ENCODE measurements at regions not wholly inside any gene's neighbourhood (a gene's known extent, or its start where the extent isn't known, plus 50 kb on each side); places are given as distances from the start of the nearest gene placed in this dataset.

- Histone ChIP-seq H3K27me3 (ENCODE audit: control insufficient read depth in 1 of 2, insufficient read depth in 2 of 2, low read length in 2 of 2) (no peaks in the 10 kb centered on the region), H3K9me3 (ENCODE audit: control insufficient read depth in 2 of 2, insufficient read depth in 1 of 2, low read depth in 1 of 2, low read length in 1 of 2) (no peaks in the 10 kb centered on the region), H3K36me3 (ENCODE audit: control insufficient read depth in 2 of 2, insufficient read depth in 2 of 2, low read length in 1 of 2) (no peaks in the 10 kb centered on the region), H3K4me1 (ENCODE audit: control insufficient read depth in 2 of 2, insufficient read depth in 2 of 2, low read length in 1 of 2) (peaks cover 3 to 11% of the 10 kb centered on the region in 2 donors), H3K4me3 (ENCODE audit: low read depth in 1 of 2, low read length in 2 of 2) (no peak overlapping the region), H3K27ac (ENCODE audit: low read depth in 2 of 2, low read length in 1 of 2) (peak overlapping the region in 1 of 2 donors; percentile 19)
- 88 to 93% methylated on average over 10 of the region's 10 CpGs for WGBS, 2 donors
Measured at GRCh38 chr10:78407966-78408365, 374.3 kb downstream of the RPS24 start.

DNA sequence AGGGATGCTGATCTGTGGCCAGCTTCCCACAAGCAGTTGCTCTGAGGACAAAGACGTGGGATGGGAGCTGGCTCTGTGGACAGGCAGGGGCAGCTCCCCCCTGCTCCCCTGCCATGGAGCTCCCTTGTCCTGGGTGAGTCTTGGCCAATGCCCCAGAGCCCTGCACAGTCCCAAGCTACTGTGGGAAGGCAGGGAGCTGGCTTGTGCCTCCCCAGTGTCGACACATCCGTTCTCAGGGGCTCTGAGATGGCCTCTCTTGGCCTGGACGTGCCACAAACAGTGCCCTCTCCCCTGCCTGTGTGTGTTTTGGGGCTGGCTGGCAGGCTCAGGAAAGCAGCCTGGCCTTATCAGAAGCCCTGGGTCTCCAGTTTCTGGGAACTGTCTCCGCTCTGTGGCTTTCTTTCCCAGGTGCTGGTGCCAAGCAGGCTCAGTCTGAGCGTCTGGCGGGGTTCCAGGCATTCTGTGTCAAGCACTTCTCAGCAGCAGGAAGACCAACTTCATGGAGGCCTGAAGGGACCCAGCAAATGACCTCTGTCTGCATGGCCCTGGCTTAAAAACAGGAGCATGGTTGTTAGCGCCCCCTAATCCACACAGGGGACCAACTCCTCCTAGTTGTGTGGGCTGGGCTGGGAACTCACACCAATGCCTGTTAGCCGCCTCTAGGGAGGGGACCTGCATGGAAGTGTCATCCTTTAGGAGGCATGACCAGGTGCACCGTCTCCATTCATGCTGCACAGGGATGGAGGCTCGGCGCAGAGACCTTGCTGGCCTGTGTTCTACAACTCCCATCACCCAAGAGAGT is 375.2 kb downstream of the RPS24 start:
- Histone ChIP-seq H3K27ac (ENCODE audit: low read depth in 2 of 2, low read length in 1 of 2) (peak overlapping the region in 1 of 2 donors; percentile 19), H3K4me1 (ENCODE audit: control insufficient read depth in 2 of 2, insufficient read depth in 2 of 2, low read length in 1 of 2) (peaks cover 3 to 11% of the 10 kb centered on the region in 2 donors), H3K9me3 (ENCODE audit: control insufficient read depth in 2 of 2, insufficient read depth in 1 of 2, low read depth in 1 of 2, low read length in 1 of 2) (no peaks in the 10 kb centered on the region), H3K36me3 (ENCODE audit: control insufficient read depth in 2 of 2, insufficient read depth in 2 of 2, low read length in 1 of 2) (no peaks in the 10 kb centered on the region), H3K27me3 (ENCODE audit: control insufficient read depth in 1 of 2, insufficient read depth in 2 of 2, low read length in 2 of 2) (no peaks in the 10 kb centered on the region), H3K4me3 (ENCODE audit: low read depth in 1 of 2, low read length in 2 of 2) (no peak overlapping the region)
- WGBS, 2 donors, result 55 to 57% methylated on average over 12 of the region's 12 CpGs

- no peaks in the 10 kb centered on the region for H3K36me3 ChIP-seq (ENCODE audit: control insufficient read depth in 2 of 2, insufficient read depth in 2 of 2, low read length in 1 of 2)
- H3K9me3 ChIP-seq (ENCODE audit: control insufficient read depth in 2 of 2, insufficient read depth in 1 of 2, low read depth in 1 of 2, low read length in 1 of 2), result no peaks in the 10 kb centered on the region
- H3K27me3 ChIP-seq (ENCODE audit: control insufficient read depth in 1 of 2, insufficient read depth in 2 of 2, low read length in 2 of 2), result no peaks in the 10 kb centered on the region
- WGBS, 2 donors, result 91 to 92% methylated on average over 15 of the region's 15 CpGs
- H3K27ac ChIP-seq (ENCODE audit: low read depth in 2 of 2, low read length in 1 of 2), result no peak overlapping the region
- peaks cover 3 to 11% of the 10 kb centered on the region in 2 donors for H3K4me1 ChIP-seq (ENCODE audit: control insufficient read depth in 2 of 2, insufficient read depth in 2 of 2, low read length in 1 of 2)
- no peak overlapping the region for H3K4me3 ChIP-seq (ENCODE audit: low read depth in 1 of 2, low read length in 2 of 2)
Measured at GRCh38 chr10:78410046-78410965, 376.6 kb downstream of the RPS24 start.

DNA sequence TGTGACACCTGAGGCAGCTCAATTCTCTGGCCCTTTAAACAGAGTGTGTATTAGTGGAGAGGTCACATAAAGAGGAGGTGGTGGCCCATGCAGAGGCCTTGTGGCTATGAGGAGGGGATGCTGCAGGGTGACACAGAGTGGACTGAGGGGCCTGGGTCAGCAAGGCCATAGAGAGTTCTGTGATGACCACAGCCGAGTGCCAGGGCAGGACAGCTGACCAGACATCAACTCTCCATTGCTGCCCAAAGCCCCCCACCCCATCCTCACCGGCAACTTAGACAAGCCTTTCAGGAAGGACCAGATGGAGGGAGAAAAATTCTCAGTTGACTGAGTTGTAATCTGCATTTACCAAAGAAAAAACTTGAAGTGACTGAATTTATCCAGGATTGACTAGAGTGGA is 378.1 kb downstream of the RPS24 start:
- no peak overlapping the region for H3K27ac ChIP-seq (ENCODE audit: low read depth in 2 of 2, low read length in 1 of 2)
- WGBS, 2 donors, result 80 to 87% methylated on average over 2 of the region's 2 CpGs
- peaks cover 1 to 10% of the 10 kb centered on the region in 2 donors for H3K4me1 ChIP-seq (ENCODE audit: control insufficient read depth in 2 of 2, insufficient read depth in 2 of 2, low read length in 1 of 2)
- H3K4me3 ChIP-seq (ENCODE audit: low read depth in 1 of 2, low read length in 2 of 2), result no peak overlapping the region
- no peaks in the 10 kb centered on the region for H3K27me3 ChIP-seq (ENCODE audit: control insufficient read depth in 1 of 2, insufficient read depth in 2 of 2, low read length in 2 of 2)
- H3K36me3 ChIP-seq (ENCODE audit: control insufficient read depth in 2 of 2, insufficient read depth in 2 of 2, low read length in 1 of 2), result no peaks in the 10 kb centered on the region
- H3K9me3 ChIP-seq (ENCODE audit: control insufficient read depth in 2 of 2, insufficient read depth in 1 of 2, low read depth in 1 of 2, low read length in 1 of 2), result no peaks in the 10 kb centered on the region

DNA sequence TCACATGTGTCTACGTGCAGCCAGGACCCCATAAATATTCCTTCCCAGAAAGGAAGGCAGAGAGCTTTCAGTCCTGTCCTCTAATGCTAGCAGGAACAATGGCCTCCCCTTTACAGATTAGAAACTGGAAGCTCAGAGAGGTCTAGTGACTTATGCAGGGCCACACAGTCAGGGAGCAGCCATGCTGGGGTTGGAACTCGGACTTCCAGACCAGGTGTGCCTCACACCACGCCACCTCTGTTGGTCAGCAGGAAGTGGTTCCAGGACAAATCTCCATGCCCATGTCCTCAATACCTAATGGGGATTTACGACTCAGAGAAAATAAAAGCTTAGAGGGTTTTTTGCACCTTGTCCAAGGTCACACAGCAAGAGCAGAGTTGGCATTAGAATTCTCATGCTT is 378.9 kb downstream of the RPS24 start:
- H3K4me1 ChIP-seq (ENCODE audit: control insufficient read depth in 2 of 2, insufficient read depth in 2 of 2, low read length in 1 of 2), result peaks cover 0 to 4% of the 10 kb centered on the region in 2 donors

GRCh38 chr10:78413076-78414055 is 379.7 kb downstream of the RPS24 start:
- Histone ChIP-seq H3K4me3 (ENCODE audit: low read depth in 1 of 2, low read length in 2 of 2) (no peak overlapping the region), H3K9me3 (ENCODE audit: control insufficient read depth in 2 of 2, insufficient read depth in 1 of 2, low read depth in 1 of 2, low read length in 1 of 2) (no peaks in the 10 kb centered on the region), H3K4me1 (ENCODE audit: control insufficient read depth in 2 of 2, insufficient read depth in 2 of 2, low read length in 1 of 2) (peaks cover 0 to 6% of the 10 kb centered on the region in 2 donors), H3K36me3 (ENCODE audit: control insufficient read depth in 2 of 2, insufficient read depth in 2 of 2, low read length in 1 of 2) (no peaks in the 10 kb centered on the region), H3K27me3 (ENCODE audit: control insufficient read depth in 1 of 2, insufficient read depth in 2 of 2, low read length in 2 of 2) (no peaks in the 10 kb centered on the region), H3K27ac (ENCODE audit: low read depth in 2 of 2, low read length in 1 of 2) (no peak overlapping the region)
- 73% methylated on average over 12 of the region's 12 CpGs for WGBS, 2 donors

More for the DNA sequence above, 378.9 kb downstream of the RPS24 start:
- H3K27me3 ChIP-seq (ENCODE audit: control insufficient read depth in 1 of 2, insufficient read depth in 2 of 2, low read length in 2 of 2), result no peaks in the 10 kb centered on the region
- no peak overlapping the region for H3K27ac ChIP-seq (ENCODE audit: low read depth in 2 of 2, low read length in 1 of 2)
- no peak overlapping the region for H3K4me3 ChIP-seq (ENCODE audit: low read depth in 1 of 2, low read length in 2 of 2)
- H3K36me3 ChIP-seq (ENCODE audit: control insufficient read depth in 2 of 2, insufficient read depth in 2 of 2, low read length in 1 of 2), result no peaks in the 10 kb centered on the region
- no peaks in the 10 kb centered on the region for H3K9me3 ChIP-seq (ENCODE audit: control insufficient read depth in 2 of 2, insufficient read depth in 1 of 2, low read depth in 1 of 2, low read length in 1 of 2)
- WGBS, 2 donors, result 75 to 79% methylated on average over 4 of the region's 4 CpGs

GRCh38 chr10:78414380-78414779 is 380.7 kb downstream of the RPS24 start:
- H3K4me3 ChIP-seq (ENCODE audit: low read depth in 1 of 2, low read length in 2 of 2), result no peak overlapping the region
- H3K27ac ChIP-seq (ENCODE audit: low read depth in 2 of 2, low read length in 1 of 2), result no peak overlapping the region
- WGBS, 2 donors, result 79% methylated on average over 4 of the region's 4 CpGs
- peaks cover 0 to 3% of the 10 kb centered on the region in 2 donors for H3K4me1 ChIP-seq (ENCODE audit: control insufficient read depth in 2 of 2, insufficient read depth in 2 of 2, low read length in 1 of 2)
- no peaks in the 10 kb centered on the region for H3K27me3 ChIP-seq (ENCODE audit: control insufficient read depth in 1 of 2, insufficient read depth in 2 of 2, low read length in 2 of 2)
- H3K9me3 ChIP-seq (ENCODE audit: control insufficient read depth in 2 of 2, insufficient read depth in 1 of 2, low read depth in 1 of 2, low read length in 1 of 2), result no peaks in the 10 kb centered on the region
- H3K36me3 ChIP-seq (ENCODE audit: control insufficient read depth in 2 of 2, insufficient read depth in 2 of 2, low read length in 1 of 2), result no peaks in the 10 kb centered on the region

- WGBS, 2 donors, result 78 to 84% methylated on average over 1 of the region's 1 CpG
- H3K4me1 ChIP-seq (ENCODE audit: control insufficient read depth in 2 of 2, insufficient read depth in 2 of 2, low read length in 1 of 2), result peaks cover 0 to 3% of the 10 kb centered on the region in 2 donors
- no peaks in the 10 kb centered on the region for H3K9me3 ChIP-seq (ENCODE audit: control insufficient read depth in 2 of 2, insufficient read depth in 1 of 2, low read depth in 1 of 2, low read length in 1 of 2)
- H3K4me3 ChIP-seq (ENCODE audit: low read depth in 1 of 2, low read length in 2 of 2), result no peak overlapping the region
- no peaks in the 10 kb centered on the region for H3K27me3 ChIP-seq (ENCODE audit: control insufficient read depth in 1 of 2, insufficient read depth in 2 of 2, low read length in 2 of 2)
- no peak overlapping the region for H3K27ac ChIP-seq (ENCODE audit: low read depth in 2 of 2, low read length in 1 of 2)
- no peaks in the 10 kb centered on the region for H3K36me3 ChIP-seq (ENCODE audit: control insufficient read depth in 2 of 2, insufficient read depth in 2 of 2, low read length in 1 of 2)
Measured at GRCh38 chr10:78415111-78415510, 381.4 kb downstream of the RPS24 start.

All from esophagus (tissue), 2 donors.